HepG2 (cell line): ENCODE measurements at regions not wholly inside any gene's neighbourhood (a gene's known extent, or its start where the extent isn't known, plus 50 kb on each side); places are given as distances from the start of the nearest gene placed in this dataset.

Source experiments
- CREB1 ChIP-seq, 2 experiments: fragments of 450-650 bp in 1 of 2; IDR thresholded peaks; 2 replicates each; pipeline ENCODE4 v1.6.1; 2016 to 2017; ENCODE audit warnings: control low read depth in 1 of 2, mild to moderate bottlenecking in 1 of 2, missing compliant biosample characterization in 1 of 2, missing genetic modification characterization in 1 of 2
- CTCF ChIP-seq: sonication (generic); formaldehyde crosslinking; IDR thresholded peaks from 2 replicates; pipeline ENCODE4 v1.5.0; 2020; ENCODE audit warnings: mild to moderate bottlenecking, missing genetic modification reagents, moderate library complexity
- POLR2A ChIP-seq, 2 experiments: IDR thresholded peaks; 2 replicates each; pipeline ENCODE4 v1.6.1; 2011; ENCODE audit warnings: low read depth in 2 of 2, low read length in 2 of 2, mild to moderate bottlenecking in 1 of 2, moderate library complexity in 1 of 2; ENCODE audit not compliant: insufficient read depth in 1 of 2
- TGIF2 ChIP-seq: IDR thresholded peaks from 2 replicates; pipeline ENCODE4 v1.6.1; 2016; ENCODE audit warnings: control low read depth, missing compliant biosample characterization
- USF2 ChIP-seq, 2 experiments: sonication (generic) in 1 of 2; formaldehyde crosslinking in 1 of 2; IDR thresholded peaks; 2 replicates each; pipeline versions ENCODE4 v1.5.1 to v1.6.1; 2011 to 2020; ENCODE audit warnings: borderline replicate concordance in 1 of 2, low read depth in 1 of 2, low read length in 1 of 2, mild to moderate bottlenecking in 1 of 2, missing genetic modification reagents in 1 of 2, moderate library complexity in 1 of 2
- ZBTB21 ChIP-seq: sonication (generic); formaldehyde crosslinking; IDR thresholded peaks from 2 replicates; pipeline ENCODE4 v1.4.0; 2020; ENCODE audit warnings: missing genetic modification reagents
- TF ChIP-seq, protein P1 (sequence below): IDR thresholded peaks from 2 replicates; pipeline ENCODE4 v1.6.1; 2016; ENCODE audit warnings: mild to moderate bottlenecking, missing biosample characterization, missing genetic modification reagents

DNA sequence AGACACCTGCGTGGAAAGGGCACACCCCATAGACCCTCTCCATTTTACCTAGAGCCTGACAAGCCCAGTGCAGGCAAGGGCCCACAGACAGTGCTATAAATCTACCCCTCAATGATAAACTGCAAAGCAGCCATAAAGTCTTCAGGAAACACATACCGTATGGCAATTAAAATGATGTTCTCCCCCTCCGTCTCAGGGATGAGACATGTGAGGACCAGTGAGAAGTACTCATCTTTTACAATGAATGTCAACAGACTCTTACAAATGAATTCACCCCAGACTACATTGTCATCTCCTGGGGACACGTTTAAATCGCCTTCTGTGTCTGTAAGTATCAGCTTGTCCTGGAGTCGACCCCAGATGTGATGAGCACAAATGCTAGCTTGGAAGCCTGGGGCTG lies 362.7 kb downstream of the ADGRD1 start:
- TF ChIP-seq CTCF (CRISPR knock-in tag) (no peak), USF2 (IDR thresholded peaks at IDR 0.05; ENCODE audit: low read depth, low read length) (no peak), USF2 (CRISPR knock-in tag; IDR thresholded peaks at IDR 0.05; ENCODE audit: borderline replicate concordance) (no peak), CREB1 (IDR thresholded peaks at IDR 0.05) (no peak), CREB1 (CRISPR knock-in tag; IDR thresholded peaks at IDR 0.05) (no peak), POLR2A (IDR thresholded peaks at IDR 0.05; ENCODE audit: insufficient read depth in 1 of 2, low read depth in 2 of 2, low read length in 2 of 2) (no peak), ZBTB21 (CRISPR knock-in tag) (no peak), TGIF2 (CRISPR knock-in tag) (no peak)
- TF ChIP-seq, protein P1, sequence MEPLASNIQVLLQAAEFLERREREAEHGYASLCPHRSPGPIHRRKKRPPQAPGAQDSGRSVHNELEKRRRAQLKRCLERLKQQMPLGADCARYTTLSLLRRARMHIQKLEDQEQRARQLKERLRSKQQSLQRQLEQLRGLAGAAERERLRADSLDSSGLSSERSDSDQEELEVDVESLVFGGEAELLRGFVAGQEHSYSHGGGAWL (CRISPR knock-in tag): no peak
